ENCODE measurements at regions not wholly inside any gene's neighbourhood (a gene's known extent, or its start where the extent isn't known, plus 50 kb on each side); places are given as distances from the start of the nearest gene placed in this dataset.

- no peaks in the 10 kb centered on the region for H3K4me1 ChIP-seq (ENCODE audit: control insufficient read depth, extremely low read depth, insufficient read depth, low read length)
- H3K79me2 ChIP-seq (ENCODE audit: control insufficient read depth, insufficient read depth, low read length): no peaks in the 10 kb centered on the region
- TF ChIP-seq CTCF (conservative IDR thresholded peaks at IDR 0.05 in 1 of 2, IDR thresholded peaks at IDR 0.05 in 1 of 2; ENCODE audit: low read depth in 1 of 2, low read length in 2 of 2) (no peak), EZH2 (IDR thresholded peaks at IDR 0.05; ENCODE audit: low read length, missing control alignments) (no peak)
- DNase-seq (ENCODE audit: low read depth in 2 of 2): peak; percentile 44 to 64
- no peak overlapping the region for H3K4me3 ChIP-seq (replicated peaks in 1 of 4; ENCODE audit: control extremely low read depth in 1 of 4, insufficient read depth in 1 of 4, low read depth in 3 of 4, low read length in 4 of 4)
- H2AFZ ChIP-seq (ENCODE audit: low read length): no peak overlapping the region
- no peak overlapping the region for H3K4me2 ChIP-seq (ENCODE audit: extremely low read depth, insufficient read depth, low read length)
- H3K27me3 ChIP-seq (ENCODE audit: control insufficient read depth, insufficient read depth, low read length): no peaks in the 10 kb centered on the region
- H3K9ac ChIP-seq (ENCODE audit: insufficient read depth, low read length): no peak overlapping the region
- no peaks in the 10 kb centered on the region for H3K9me3 ChIP-seq (ENCODE audit: control insufficient read depth, insufficient read depth, low read depth, low read length)
- no peaks in the 10 kb centered on the region for H4K20me1 ChIP-seq (ENCODE audit: control insufficient read depth, extremely low read depth, insufficient read depth, low read length)
- H3K36me3 ChIP-seq (ENCODE audit: control insufficient read depth, insufficient read depth, low read length): no peaks in the 10 kb centered on the region
- H3K27ac ChIP-seq (ENCODE audit: insufficient read depth, low read length): no peak overlapping the region
Measured at GRCh38 chr6:14871221-14871620, 374.6 kb upstream of the JARID2 start.

- DNase-seq (ENCODE audit: low read depth in 2 of 2): no peak
- H2AFZ ChIP-seq (ENCODE audit: low read length): no peak overlapping the region
Measured at GRCh38 chr6:14873101-14873500, 372.8 kb upstream of the JARID2 start.

GRCh38 chr6:14873781-14874441 is 372.0 kb upstream of the JARID2 start:
- H2AFZ ChIP-seq (ENCODE audit: low read length): no peak overlapping the region
- no peak overlapping the region for H3K4me3 ChIP-seq (replicated peaks in 1 of 4; ENCODE audit: control extremely low read depth in 1 of 4, insufficient read depth in 1 of 4, low read depth in 3 of 4, low read length in 4 of 4)
- H3K27ac ChIP-seq (ENCODE audit: insufficient read depth, low read length): no peak overlapping the region
- no peaks in the 10 kb centered on the region for H3K79me2 ChIP-seq (ENCODE audit: control insufficient read depth, insufficient read depth, low read length)
- H3K9ac ChIP-seq (ENCODE audit: insufficient read depth, low read length): no peak overlapping the region
- no peak overlapping the region for H3K4me2 ChIP-seq (ENCODE audit: extremely low read depth, insufficient read depth, low read length)
- H3K27me3 ChIP-seq (ENCODE audit: control insufficient read depth, insufficient read depth, low read length): no peaks in the 10 kb centered on the region
- peaks cover 6% of the 10 kb centered on the region for H3K4me1 ChIP-seq (ENCODE audit: control insufficient read depth, extremely low read depth, insufficient read depth, low read length)
- H4K20me1 ChIP-seq (ENCODE audit: control insufficient read depth, extremely low read depth, insufficient read depth, low read length): no peaks in the 10 kb centered on the region
- H3K36me3 ChIP-seq (ENCODE audit: control insufficient read depth, insufficient read depth, low read length): no peaks in the 10 kb centered on the region
- no peak for DNase-seq (ENCODE audit: low read depth in 2 of 2)
- TF ChIP-seq CTCF (conservative IDR thresholded peaks at IDR 0.05 in 1 of 2, IDR thresholded peaks at IDR 0.05 in 1 of 2; ENCODE audit: low read depth in 1 of 2, low read length in 2 of 2) (no peak), EZH2 (IDR thresholded peaks at IDR 0.05; ENCODE audit: low read length, missing control alignments) (no peak)
- H3K9me3 ChIP-seq (ENCODE audit: control insufficient read depth, insufficient read depth, low read depth, low read length): no peaks in the 10 kb centered on the region

More at GRCh38 chr6:14873101-14873500, 372.8 kb upstream of the JARID2 start:
- no peaks in the 10 kb centered on the region for H3K9me3 ChIP-seq (ENCODE audit: control insufficient read depth, insufficient read depth, low read depth, low read length)
- H4K20me1 ChIP-seq (ENCODE audit: control insufficient read depth, extremely low read depth, insufficient read depth, low read length): no peaks in the 10 kb centered on the region
- no peaks in the 10 kb centered on the region for H3K36me3 ChIP-seq (ENCODE audit: control insufficient read depth, insufficient read depth, low read length)
- H3K4me3 ChIP-seq (replicated peaks in 1 of 4; ENCODE audit: control extremely low read depth in 1 of 4, insufficient read depth in 1 of 4, low read depth in 3 of 4, low read length in 4 of 4): no peak overlapping the region
- H3K79me2 ChIP-seq (ENCODE audit: control insufficient read depth, insufficient read depth, low read length): no peaks in the 10 kb centered on the region
- no peak overlapping the region for H3K9ac ChIP-seq (ENCODE audit: insufficient read depth, low read length)
- H3K4me2 ChIP-seq (ENCODE audit: extremely low read depth, insufficient read depth, low read length): no peak overlapping the region
- no peaks in the 10 kb centered on the region for H3K27me3 ChIP-seq (ENCODE audit: control insufficient read depth, insufficient read depth, low read length)
- H3K27ac ChIP-seq (ENCODE audit: insufficient read depth, low read length): no peak overlapping the region
- TF ChIP-seq EZH2 (IDR thresholded peaks at IDR 0.05; ENCODE audit: low read length, missing control alignments) (no peak), CTCF (conservative IDR thresholded peaks at IDR 0.05 in 1 of 2, IDR thresholded peaks at IDR 0.05 in 1 of 2; ENCODE audit: low read depth in 1 of 2, low read length in 2 of 2) (no peak)
- H3K4me1 ChIP-seq (ENCODE audit: control insufficient read depth, extremely low read depth, insufficient read depth, low read length): peaks cover 6% of the 10 kb centered on the region
